Astrocyte of the hippocampus (primary cell): ENCODE measurements at regions not wholly inside any gene's neighbourhood (a gene's known extent, or its start where the extent isn't known, plus 50 kb on each side); places are given as distances from the start of the nearest gene placed in this dataset.
"Not testable (repeated sequence)": the region's sequence is repeated elsewhere in the genome, so short reads cannot be mapped to it uniquely, and the experiment has no call there.

Experiments
- DNase-seq: peaks from one replicate; pipeline ENCODE4 v3.0.0; 2011; ENCODE audit warnings: low read depth, low spot score

- DNase-seq = peak; percentile 44
Measured at GRCh38 chr12:97616946-97617345, 154.3 kb downstream of the RMST start.

- DNase-seq = no peak
Measured at GRCh38 chr12:97628962-97629361, 166.4 kb downstream of the RMST start.

DNA sequence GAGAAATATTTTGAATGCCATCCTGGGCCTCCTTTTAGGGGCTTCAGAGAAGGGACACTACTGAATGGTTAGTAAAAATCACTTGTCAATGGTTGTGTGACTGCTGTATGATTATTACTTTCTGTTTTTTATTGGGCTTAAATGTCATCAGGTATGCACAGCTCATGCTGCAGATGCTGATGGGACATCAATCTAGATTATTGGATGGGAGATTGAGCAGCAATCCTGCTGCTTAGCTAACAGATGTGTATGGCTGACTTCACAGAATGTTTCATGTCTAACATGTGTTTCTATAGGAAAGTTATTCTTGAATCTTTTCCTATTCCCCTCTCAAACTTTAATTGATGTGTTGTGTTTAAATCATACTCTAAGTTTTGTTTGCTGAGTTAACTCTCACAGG, 166.8 kb downstream of the RMST start:
- no peak for DNase-seq

DNA sequence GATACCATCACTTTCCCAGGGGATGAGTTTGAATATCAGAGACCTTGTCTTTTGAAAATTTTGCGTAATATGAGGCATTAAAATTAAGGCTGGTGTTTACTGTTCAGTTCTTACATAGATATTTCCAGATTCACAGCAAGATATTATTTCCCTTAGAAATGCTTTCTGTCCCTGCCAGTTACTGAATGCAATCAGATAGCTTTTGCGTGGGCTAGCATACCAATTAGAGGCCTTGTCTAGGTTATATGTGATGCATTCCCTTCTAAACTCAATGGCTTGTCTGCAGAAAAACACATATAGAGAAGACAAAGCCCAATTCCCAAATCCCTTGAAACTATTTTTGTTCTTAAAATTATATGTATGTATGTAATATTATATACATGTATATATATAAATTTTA, 167.8 kb downstream of the RMST start:
- peak; percentile 37 for DNase-seq

DNA sequence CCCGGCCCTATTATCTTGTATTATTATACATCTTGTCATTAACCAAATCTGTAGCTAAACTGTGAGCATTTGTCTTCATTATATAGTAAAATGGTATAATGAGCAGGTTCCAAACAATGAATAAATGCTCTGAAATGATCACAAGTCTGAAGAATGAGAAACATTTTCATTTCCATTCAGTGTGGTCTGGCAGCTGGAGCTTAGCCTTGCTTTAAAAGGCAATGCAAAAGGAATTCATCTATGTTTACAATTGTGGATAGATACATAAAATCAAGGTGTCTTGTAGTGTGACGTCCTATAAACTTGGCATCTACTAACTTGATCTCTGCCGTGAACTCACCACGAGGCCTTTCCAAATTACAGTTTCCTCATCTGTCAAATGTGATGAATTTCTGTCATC, 168.3 kb downstream of the RMST start:
- DNase-seq = peak; percentile 77

GRCh38 chr12:97637770-97638169, 175.2 kb downstream of the RMST start:
- DNase-seq = peak; percentile 25

DNA sequence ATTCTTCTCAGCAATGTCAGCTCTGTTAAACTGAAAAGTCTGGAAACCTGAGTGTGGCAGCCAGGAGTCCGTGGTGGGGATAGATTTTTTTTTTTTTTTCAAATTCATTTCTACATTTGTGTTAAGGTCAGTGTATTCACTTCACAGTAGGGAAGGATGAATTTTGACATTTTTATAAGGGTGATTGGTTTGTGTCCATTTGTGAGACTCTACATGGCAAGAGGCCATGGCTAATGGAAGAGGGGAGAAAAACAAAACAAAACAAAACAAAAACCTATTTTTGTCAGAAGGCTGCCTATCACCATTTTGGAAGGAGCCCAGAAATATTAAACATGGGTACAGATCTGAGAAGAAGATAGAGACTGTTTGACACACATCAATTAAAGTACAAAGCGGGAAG, 176.1 kb downstream of the RMST start:
- no peak for DNase-seq

- peak; percentile 52 for DNase-seq
Measured at GRCh38 chr12:97639702-97640101, 177.1 kb downstream of the RMST start.

DNA sequence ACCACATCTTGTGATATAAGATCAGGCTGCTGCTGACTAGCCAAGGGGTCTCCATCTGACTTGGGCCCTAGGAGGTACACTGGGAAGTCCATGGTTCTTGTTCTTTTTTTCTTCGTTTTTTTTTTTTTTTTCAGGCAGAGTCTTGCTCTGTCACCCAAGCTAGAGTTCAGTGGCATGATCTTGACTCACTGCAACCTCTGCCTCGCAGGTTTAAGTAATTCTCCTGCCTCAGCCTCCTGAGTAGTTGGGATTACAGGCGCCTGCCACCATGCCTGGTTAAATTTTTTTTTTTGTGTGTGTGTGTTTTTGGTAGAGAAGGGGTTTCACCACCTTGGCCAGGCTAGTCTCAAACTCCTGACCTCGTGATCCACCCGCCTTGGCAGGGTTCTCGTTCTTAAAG, 178.2 kb downstream of the RMST start:
- DNase-seq = no peak

DNA sequence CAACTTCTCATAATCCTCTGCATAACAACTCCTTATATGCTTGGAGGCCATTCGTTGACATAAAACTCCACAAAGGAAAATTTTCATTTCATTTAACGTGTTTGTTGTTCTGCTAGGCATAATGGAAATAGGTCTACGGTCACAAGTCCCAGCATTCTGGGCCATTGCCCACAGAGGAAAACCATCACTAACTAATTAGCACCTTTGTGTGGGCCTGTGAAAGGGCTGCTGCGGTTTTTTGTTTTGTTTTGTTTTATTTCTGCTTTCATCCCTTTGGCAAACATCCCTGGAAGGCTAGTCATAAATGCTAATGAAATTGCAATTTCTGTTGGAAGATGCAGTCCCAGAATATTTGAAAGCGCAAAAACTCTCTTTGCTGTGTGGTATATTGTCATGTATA, 180.3 kb downstream of the RMST start:
- DNase-seq = peak; percentile 75

DNA sequence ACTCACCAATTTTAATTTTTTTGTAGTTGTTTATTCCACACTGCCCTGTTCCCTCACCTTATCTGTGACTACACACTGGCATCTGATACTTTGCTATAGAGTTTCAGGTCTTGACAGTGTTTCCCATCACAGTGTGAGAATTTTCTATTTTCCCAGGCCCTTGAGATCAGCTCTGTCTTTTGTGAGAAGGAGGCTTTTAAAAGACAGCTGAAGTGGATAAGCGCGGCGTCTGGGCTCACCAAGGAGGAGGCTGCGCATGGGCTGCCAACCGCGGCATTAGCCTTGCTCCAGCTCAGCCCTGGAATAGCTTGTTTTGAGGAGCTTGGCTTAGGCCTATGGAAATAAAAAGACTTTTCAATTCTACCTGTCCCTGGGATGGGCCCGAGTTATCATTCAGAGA, 181.3 kb downstream of the RMST start:
- peak; percentile 28 for DNase-seq

DNA sequence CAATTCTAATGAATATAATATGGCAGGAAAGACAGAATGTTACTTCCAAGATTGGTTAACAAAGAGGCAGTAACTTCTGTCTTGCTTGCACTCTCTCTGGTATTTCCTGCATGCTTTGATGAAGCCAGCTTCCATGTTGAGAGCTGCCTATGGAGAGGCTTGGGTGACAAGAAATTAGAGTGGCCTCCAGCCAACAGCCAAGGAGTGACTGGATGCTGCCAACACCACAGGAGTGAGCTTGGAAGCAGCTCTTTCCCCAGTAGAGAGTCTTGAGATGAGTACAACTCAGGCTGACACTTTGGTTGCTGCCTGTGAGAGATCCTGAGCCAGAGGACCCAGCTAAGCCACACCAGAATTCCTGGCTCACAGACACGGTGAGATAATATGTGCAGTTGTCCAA, 183.1 kb downstream of the RMST start:
- peak; percentile 17 for DNase-seq

GRCh38 chr12:97647142-97647541, 184.5 kb downstream of the RMST start:
- no peak for DNase-seq

DNA sequence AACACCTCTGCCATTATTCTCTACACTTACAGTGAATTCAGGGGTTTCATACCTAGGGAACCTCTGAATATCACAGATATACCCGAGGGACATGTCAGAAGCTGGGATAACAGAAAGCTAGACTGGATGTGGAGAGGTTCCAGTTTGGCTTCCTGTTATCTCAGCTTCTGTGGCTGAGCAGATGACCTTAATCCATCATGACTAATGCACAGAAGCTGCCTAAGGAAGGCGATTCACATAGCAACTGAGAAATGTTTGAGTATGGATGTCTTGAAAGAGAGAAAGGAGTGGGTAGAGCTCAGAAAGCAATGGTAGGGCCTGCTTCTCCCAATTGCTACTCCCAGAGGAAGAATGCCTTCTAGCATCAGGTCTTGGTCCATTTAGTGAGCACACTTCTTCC, 187.6 kb downstream of the RMST start:
- DNase-seq = peak; percentile 48

GRCh38 chr12:97656548-97656947, 193.9 kb downstream of the RMST start:
- DNase-seq = not testable (repeated sequence)

GRCh38 chr12:97659117-97659880, 196.7 kb downstream of the RMST start:
- no peak for DNase-seq

DNA sequence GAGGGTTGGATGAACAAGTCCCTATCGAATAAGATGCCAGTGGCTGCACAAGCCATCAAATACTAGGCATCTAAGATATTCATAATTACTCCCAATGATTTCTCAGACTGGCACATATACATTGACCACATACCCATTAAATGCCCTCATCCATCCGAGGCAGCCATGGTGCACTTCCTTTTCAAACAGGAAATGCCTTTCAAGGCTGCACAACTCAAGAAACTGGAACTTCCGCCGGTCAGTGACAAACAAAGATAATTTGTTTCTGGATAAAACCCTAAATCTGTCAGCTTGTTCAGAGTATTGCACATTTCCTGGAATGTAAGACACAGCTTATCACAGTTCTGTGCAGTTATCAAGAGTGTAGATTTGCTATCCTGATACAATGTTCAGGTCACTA, 203.7 kb downstream of the RMST start:
- no peak for DNase-seq

DNA sequence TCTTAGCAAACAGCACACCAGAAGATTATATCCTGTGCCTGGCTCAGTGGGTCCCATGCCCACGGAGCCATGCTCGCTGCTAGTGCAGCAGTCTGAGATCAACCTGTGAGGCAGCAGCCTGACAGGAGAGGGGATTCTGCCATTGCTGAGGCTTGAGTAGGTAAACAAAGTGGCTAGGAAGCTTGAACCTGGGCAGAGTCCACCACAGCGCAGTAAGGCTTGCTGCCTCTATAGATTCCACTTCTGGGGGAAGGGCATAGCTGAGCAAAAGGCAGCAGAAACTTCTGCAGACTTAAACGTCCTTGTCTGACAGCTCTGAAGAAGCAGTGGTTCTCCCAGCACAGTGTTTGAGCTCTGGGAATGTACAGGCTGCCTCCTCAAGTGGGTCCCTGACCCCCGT, 210.3 kb downstream of the RMST start:
- no peak for DNase-seq

- no peak for DNase-seq
Measured at GRCh38 chr12:97680751-97681150, 218.1 kb downstream of the RMST start.

- DNase-seq = no peak
Measured at GRCh38 chr12:97681612-97682504, 219.3 kb downstream of the RMST start.

- DNase-seq = no peak
Measured at GRCh38 chr12:97685360-97685759, 222.8 kb downstream of the RMST start.

DNA sequence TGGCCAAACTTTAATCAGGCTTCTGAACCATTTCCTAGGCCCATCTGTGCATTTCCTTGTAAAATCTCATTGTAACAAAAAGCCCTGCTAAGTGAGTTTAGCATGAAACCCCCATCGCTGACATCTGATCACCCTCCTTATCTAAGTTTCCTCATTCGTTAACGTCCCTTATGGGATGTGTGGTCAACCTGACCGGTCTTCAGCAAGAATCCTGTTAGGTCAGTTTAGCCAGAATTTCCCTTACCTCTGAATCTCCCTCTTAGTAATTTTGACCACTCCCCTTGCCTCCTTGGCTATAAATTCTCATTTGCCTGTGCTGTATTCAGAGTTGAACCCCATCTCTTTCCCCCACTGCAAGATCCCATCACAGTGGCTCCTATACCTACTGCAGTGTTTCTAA, 239.3 kb downstream of the RMST start:
- DNase-seq = no peak

- DNase-seq = no peak
Measured at GRCh38 chr12:97711392-97711791, 248.8 kb downstream of the RMST start.
